ENCODE measurements at regions not wholly inside any gene's neighbourhood (a gene's known extent, or its start where the extent isn't known, plus 50 kb on each side); places are given as distances from the start of the nearest gene placed in this dataset.
"Not testable (repeated sequence)": the region's sequence is repeated elsewhere in the genome, so short reads cannot be mapped to it uniquely, and the experiment has no call there.

GRCh38 chr1:93758842-93759515, 77.3 kb upstream of the BCAR3 start:
- Mint-ChIP-seq H3K9me3 (no peaks in the 10 kb centered on the region), H3K4me3 (no peak overlapping the region), H3K27me3 (no peaks in the 10 kb centered on the region), H3K4me1 (no peaks in the 10 kb centered on the region), H3K27ac (no peak overlapping the region), H3K36me3 (no peaks in the 10 kb centered on the region)
- ATAC-seq: no peak

DNA sequence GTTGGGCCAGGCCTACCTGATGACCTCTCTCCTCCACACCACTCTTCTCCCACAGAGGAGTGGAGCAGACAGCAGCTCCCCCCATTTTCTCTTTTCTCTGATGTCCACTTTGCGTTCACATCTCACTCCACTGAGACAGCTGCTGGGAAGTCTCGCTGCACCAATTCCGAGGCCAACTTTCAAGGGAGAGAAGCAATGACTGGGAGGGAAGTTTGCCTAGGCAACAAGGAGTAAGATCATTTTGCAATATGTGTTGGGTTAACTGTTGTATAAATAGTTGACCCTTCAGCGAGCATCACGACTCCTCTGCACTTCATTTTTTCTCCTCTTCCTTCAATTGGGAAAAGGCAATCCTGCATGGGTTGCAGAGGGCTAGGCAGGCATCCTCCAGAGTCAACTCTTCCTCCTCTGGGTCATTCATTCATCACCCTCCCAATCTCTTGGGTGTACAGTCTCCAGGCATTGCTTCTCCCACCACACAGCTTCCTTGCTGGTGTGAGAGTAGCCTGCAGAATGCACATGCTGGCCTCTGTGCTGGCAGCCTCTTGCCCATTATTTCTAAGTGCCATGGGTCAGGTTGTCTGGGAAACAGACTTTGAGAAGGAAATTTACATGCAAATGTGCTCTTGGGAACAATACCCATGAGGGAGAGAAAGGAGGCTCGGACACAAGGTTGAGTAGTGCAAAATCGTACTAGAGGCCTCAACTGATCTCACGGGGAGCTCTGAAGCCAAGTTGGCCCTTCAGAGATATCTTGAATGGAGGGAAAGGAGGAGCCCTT, 75.8 kb upstream of the BCAR3 start:
- Mint-ChIP-seq H3K9me3 (no peaks in the 10 kb centered on the region), H3K27me3 (no peaks in the 10 kb centered on the region), H3K4me3 (no peak overlapping the region), H3K27ac (no peak overlapping the region), H3K4me1 (no peaks in the 10 kb centered on the region), H3K36me3 (no peaks in the 10 kb centered on the region)
- no peak for ATAC-seq

GRCh38 chr1:93756657-93757056, 75.0 kb upstream of the BCAR3 start:
- Mint-ChIP-seq H3K4me1 (peaks cover 2% of the 10 kb centered on the region), H3K27ac (no peak overlapping the region), H3K36me3 (no peaks in the 10 kb centered on the region), H3K27me3 (no peaks in the 10 kb centered on the region), H3K9me3 (no peaks in the 10 kb centered on the region), H3K4me3 (no peak overlapping the region)
- ATAC-seq: no peak

- not testable (repeated sequence) for H3K27me3 Mint-ChIP-seq, H3K27ac Mint-ChIP-seq, ATAC-seq, H3K9me3 Mint-ChIP-seq, H3K4me3 Mint-ChIP-seq, H3K36me3 Mint-ChIP-seq
- H3K4me1 Mint-ChIP-seq: peaks cover 16% of the 10 kb centered on the region
Measured at GRCh38 chr1:93755251-93755715, 73.6 kb upstream of the BCAR3 start.

- Mint-ChIP-seq H3K9me3 (no peaks in the 10 kb centered on the region), H3K36me3 (no peaks in the 10 kb centered on the region), H3K4me1 (peaks cover 28% of the 10 kb centered on the region), H3K4me3 (no peak overlapping the region), H3K27me3 (no peaks in the 10 kb centered on the region), H3K27ac (no peak overlapping the region)
- ATAC-seq: no peak
Measured at GRCh38 chr1:93753791-93754763, 72.4 kb upstream of the BCAR3 start.

- Mint-ChIP-seq H3K4me1 (peaks cover 29% of the 10 kb centered on the region), H3K36me3 (peaks cover 5% of the 10 kb centered on the region), H3K4me3 (no peak overlapping the region), H3K27me3 (no peaks in the 10 kb centered on the region), H3K27ac (peak overlapping the region; percentile 81), H3K9me3 (peaks cover 8% of the 10 kb centered on the region)
- peak; percentile 2 for ATAC-seq
Measured at GRCh38 chr1:93751377-93752250, 70.0 kb upstream of the BCAR3 start.

GRCh38 chr1:93750955-93751354, 69.3 kb upstream of the BCAR3 start:
- peaks cover 5% of the 10 kb centered on the region for H3K36me3 Mint-ChIP-seq
- peak overlapping the region; percentile 81 for H3K27ac Mint-ChIP-seq
- no peaks in the 10 kb centered on the region for H3K27me3 Mint-ChIP-seq
- peaks cover 30% of the 10 kb centered on the region for H3K4me1 Mint-ChIP-seq
- peak; percentile 51 for ATAC-seq
- H3K9me3 Mint-ChIP-seq: peaks cover 8% of the 10 kb centered on the region
- H3K4me3 Mint-ChIP-seq: no peak overlapping the region

DNA sequence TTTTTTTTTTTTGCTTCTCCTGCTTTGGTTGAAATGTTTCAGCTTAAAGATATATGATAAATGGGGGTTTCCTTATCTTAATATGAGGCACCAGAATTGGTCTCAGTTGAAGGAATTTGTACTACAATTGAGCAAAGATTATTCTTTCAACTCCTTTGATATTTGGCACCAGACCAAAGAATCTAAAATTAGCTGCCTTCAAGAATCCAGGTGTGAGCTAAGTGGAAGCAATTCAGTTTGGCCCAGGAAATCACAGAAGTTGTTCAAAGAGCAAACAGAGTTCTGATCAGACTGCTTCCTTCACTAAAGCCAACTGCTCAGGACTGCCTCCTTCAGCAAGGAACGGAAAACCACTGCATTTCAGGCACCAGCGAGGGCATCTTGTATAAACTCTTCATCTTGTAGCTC, 68.3 kb upstream of the BCAR3 start:
- Mint-ChIP-seq H3K27ac (peak overlapping the region; percentile 81), H3K27me3 (no peaks in the 10 kb centered on the region), H3K4me1 (peaks cover 41% of the 10 kb centered on the region), H3K36me3 (peaks cover 5% of the 10 kb centered on the region), H3K9me3 (peaks cover 8% of the 10 kb centered on the region), H3K4me3 (peak overlapping the region; percentile 61)
- peak; percentile 35 for ATAC-seq

DNA sequence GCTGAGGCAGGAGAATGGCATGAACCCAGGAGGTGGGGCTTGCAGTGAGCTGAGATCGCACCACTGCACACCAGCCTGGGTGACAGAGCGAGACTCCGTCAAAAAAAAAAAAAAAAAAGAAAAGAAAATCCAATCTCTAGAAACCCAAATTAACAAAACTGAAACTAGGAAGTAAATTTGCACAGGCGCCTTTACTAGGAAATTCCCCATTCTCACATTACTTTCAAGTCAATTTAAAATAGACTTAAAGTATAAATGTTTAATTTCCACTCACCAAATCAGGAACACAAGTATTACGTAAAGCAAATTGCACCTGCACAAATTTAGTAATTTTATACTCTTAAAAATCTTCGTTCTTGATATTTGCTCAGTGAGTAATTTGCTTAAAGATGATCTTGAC, 67.8 kb upstream of the BCAR3 start:
- ATAC-seq: peak; percentile 49
- Mint-ChIP-seq H3K27me3 (no peaks in the 10 kb centered on the region), H3K36me3 (peaks cover 5% of the 10 kb centered on the region), H3K27ac (peak overlapping the region; percentile 81), H3K4me1 (peaks cover 45% of the 10 kb centered on the region), H3K9me3 (peaks cover 8% of the 10 kb centered on the region), H3K4me3 (peak overlapping the region; percentile 61)

GRCh38 chr1:93746021-93746812, 64.6 kb upstream of the BCAR3 start:
- Mint-ChIP-seq H3K4me3 (no peak overlapping the region), H3K9me3 (peaks cover 8% of the 10 kb centered on the region), H3K36me3 (peaks cover 5% of the 10 kb centered on the region), H3K27ac (peak overlapping the region; percentile 74), H3K4me1 (peaks cover 42% of the 10 kb centered on the region), H3K27me3 (no peaks in the 10 kb centered on the region)
- ATAC-seq: no peak

DNA sequence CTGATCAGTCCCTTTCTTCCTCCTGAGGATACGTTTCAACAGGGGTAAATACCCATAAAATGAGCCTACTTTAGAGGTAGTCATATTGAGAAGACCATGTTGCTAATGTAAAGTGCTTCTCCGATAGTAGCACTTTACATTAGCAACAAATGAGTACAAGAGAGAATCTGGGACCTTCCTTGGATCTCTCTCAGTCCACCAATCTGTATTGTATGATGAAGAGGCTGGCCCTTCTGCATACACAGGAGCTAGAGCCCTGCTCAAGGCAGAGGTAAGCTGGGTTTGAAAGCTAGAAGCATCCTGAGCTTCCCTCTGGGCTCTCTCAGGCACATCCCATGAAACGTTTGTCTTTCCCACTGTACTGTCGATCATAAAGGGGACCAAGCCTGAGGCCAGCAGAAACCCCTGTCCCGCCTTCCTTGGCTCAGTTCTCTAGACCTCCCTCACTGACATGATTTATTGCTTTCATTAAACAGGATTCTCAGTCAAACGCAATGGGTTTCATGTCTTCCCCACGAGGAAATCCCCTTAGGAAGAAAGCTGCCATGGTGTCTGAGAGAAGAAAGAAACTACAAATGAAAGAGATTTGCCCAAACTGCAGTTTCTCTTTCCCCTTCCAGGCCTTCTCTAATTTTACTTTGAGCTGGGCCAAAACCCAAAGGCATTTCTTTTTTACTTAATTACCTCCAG, 62.8 kb upstream of the BCAR3 start:
- H3K27me3 Mint-ChIP-seq: no peaks in the 10 kb centered on the region
- H3K27ac Mint-ChIP-seq: peak overlapping the region; percentile 74
- H3K4me1 Mint-ChIP-seq: peaks cover 25% of the 10 kb centered on the region
- peaks cover 5% of the 10 kb centered on the region for H3K36me3 Mint-ChIP-seq
- H3K9me3 Mint-ChIP-seq: peaks cover 8% of the 10 kb centered on the region
- no peak overlapping the region for H3K4me3 Mint-ChIP-seq
- ATAC-seq: no peak

- Mint-ChIP-seq H3K27me3 (no peaks in the 10 kb centered on the region), H3K36me3 (peaks cover 5% of the 10 kb centered on the region), H3K27ac (no peak overlapping the region), H3K4me1 (peaks cover 20% of the 10 kb centered on the region), H3K9me3 (peaks cover 8% of the 10 kb centered on the region), H3K4me3 (no peak overlapping the region)
- ATAC-seq: no peak
Measured at GRCh38 chr1:93743465-93743864, 61.8 kb upstream of the BCAR3 start.

DNA sequence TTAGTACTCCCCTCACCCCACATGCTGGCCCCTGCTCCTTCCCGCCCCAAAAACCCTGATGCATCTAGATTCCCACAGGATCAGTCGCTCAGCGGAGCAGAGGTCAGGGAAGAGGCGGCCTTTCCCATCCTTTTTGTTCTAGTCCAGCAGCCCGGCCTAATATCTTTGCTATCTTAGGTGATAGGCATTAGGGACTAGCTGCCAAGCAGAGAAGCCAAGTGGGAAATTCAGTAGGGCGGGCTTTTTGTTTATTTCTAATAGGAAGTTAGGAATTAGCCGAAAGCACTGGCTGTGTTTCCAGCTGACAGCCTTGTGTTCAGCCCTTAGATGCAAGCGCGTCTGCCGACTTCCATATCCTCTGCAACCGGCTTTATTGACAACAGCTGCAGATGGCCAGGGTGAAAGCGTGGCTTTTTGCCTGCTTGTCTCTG, 59.0 kb upstream of the BCAR3 start:
- Mint-ChIP-seq H3K27me3 (no peaks in the 10 kb centered on the region), H3K27ac (no peak overlapping the region), H3K36me3 (no peaks in the 10 kb centered on the region), H3K4me1 (peaks cover 15% of the 10 kb centered on the region), H3K4me3 (no peak overlapping the region), H3K9me3 (no peaks in the 10 kb centered on the region)
- ATAC-seq: no peak

All from stimulated activated memory B cell treated with anti-CD40 and anti-IgM and Interleukin-4, amounts not matched to agents 10 μg/mL and 1 μg/mL and 100 μg/mL, for 72 hours (primary cell).